Tibial nerve (tissue), 4 donors: ENCODE measurements at regions not wholly inside any gene's neighbourhood (a gene's known extent, or its start where the extent isn't known, plus 50 kb on each side); places are given as distances from the start of the nearest gene placed in this dataset.

Source experiments
- DNase-seq, 2 donors: peaks; one replicate each; pipeline ENCODE4 v3.0.0-alpha.2; 2019; ENCODE audit warnings: low spot score in 2 of 2
- H3K27ac ChIP-seq, 4 donors: fragments of 200-600 bp; sonication (generic) in 3 of 4; one replicate each; pipeline ENCODE4 v1.5.1; 2017 to 2019; ENCODE audit warnings: mild to moderate bottlenecking in 1 of 4
- H3K27me3 ChIP-seq, 2 donors: fragments of 200-600 bp; sonication (generic) in 1 of 2; one replicate each; pipeline versions ENCODE4 v1.5.1 to v1.6.0; 2017 to 2019
- H3K36me3 ChIP-seq, 3 donors: fragments of 200-600 bp; sonication (generic); one replicate each; pipeline ENCODE4 v1.5.1; 2018 to 2019
- H3K4me1 ChIP-seq, 4 donors: fragments of 200-600 bp; sonication (generic) in 3 of 4; one replicate each; pipeline ENCODE4 v1.5.1; 2017 to 2019
- H3K4me3 ChIP-seq, 4 donors: fragments of 200-600 bp; sonication (generic) in 3 of 4; one replicate each; pipeline ENCODE4 v1.5.1; 2017 to 2019; ENCODE audit warnings: mild to moderate bottlenecking in 1 of 4, moderate library complexity in 1 of 4
- H3K9me3 ChIP-seq, 4 donors: fragments of 200-600 bp; sonication (generic) in 3 of 4; one replicate each; pipeline ENCODE4 v1.5.1; 2017 to 2019
- EP300 ChIP-seq, 2 donors: sonication (generic); formaldehyde crosslinking; IDR thresholded peaks; one replicate each; pipeline ENCODE4 v1.6.1; 2017; ENCODE audit warnings: antibody characterized with exemption in 2 of 2, mild to moderate bottlenecking in 1 of 2
- POLR2A ChIP-seq, 2 donors: fragments of 450-650 bp; IDR thresholded peaks; one replicate each; pipeline ENCODE4 v1.6.1; 2017; ENCODE audit warnings: antibody characterized with exemption in 2 of 2, mild to moderate bottlenecking in 2 of 2, moderate library complexity in 2 of 2
- WGBS, 2 donors: methylation state at CpG; one replicate each; pipeline ENCODE4 v1.1.5; 2018; 5-methylcytosine and 5-hydroxymethylcytosine counted together
- TF ChIP-seq, protein P1 (sequence below), 5 experiments: fragments of 200-600 bp in 3 of 5; fragments of 450-650 bp in 2 of 5; sonication (generic) in 3 of 5; IDR thresholded peaks; one replicate each; pipeline ENCODE4 v1.5.1; 2016 to 2019; ENCODE audit warnings: antibody characterized with exemption in 5 of 5, mild to moderate bottlenecking in 3 of 5, moderate library complexity in 2 of 5

DNA sequence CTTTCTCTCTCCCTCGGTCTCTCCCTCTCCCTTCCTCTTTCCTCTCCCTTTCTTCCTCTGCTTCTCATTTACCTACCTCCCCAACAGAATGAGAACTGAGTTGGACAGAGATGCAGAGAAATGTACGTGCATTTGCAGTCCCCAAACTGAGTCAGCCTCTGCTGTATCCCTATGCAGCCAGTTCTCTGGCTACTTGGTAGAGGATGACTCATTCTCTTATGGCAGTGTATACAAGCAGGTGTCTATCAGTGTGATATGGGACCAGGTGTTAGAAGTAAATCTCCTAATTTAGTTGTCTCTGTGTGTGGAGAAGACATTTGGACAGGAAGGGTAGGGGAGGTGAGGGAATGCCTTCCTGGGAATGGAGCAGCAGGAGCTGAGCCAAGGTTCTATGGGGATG, 470.8 kb downstream of the CD109 start:
- no peaks in the 10 kb centered on the region for H3K36me3 ChIP-seq
- TF ChIP-seq, protein P1, sequence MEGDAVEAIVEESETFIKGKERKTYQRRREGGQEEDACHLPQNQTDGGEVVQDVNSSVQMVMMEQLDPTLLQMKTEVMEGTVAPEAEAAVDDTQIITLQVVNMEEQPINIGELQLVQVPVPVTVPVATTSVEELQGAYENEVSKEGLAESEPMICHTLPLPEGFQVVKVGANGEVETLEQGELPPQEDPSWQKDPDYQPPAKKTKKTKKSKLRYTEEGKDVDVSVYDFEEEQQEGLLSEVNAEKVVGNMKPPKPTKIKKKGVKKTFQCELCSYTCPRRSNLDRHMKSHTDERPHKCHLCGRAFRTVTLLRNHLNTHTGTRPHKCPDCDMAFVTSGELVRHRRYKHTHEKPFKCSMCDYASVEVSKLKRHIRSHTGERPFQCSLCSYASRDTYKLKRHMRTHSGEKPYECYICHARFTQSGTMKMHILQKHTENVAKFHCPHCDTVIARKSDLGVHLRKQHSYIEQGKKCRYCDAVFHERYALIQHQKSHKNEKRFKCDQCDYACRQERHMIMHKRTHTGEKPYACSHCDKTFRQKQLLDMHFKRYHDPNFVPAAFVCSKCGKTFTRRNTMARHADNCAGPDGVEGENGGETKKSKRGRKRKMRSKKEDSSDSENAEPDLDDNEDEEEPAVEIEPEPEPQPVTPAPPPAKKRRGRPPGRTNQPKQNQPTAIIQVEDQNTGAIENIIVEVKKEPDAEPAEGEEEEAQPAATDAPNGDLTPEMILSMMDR (IDR thresholded peaks at IDR 0.05): no peak
- no peak for TF ChIP-seq POLR2A (IDR thresholded peaks at IDR 0.05)
- no peak for TF ChIP-seq EP300 (IDR thresholded peaks at IDR 0.05)
- WGBS, 2 donors: 44 to 58% methylated on average over 2 of the region's 2 CpGs
- no peaks in the 10 kb centered on the region for H3K9me3 ChIP-seq
- H3K4me3 ChIP-seq: no peak overlapping the region
- peaks cover 0 to 11% (median 0%) of the 10 kb centered on the region in 4 donors for H3K4me1 ChIP-seq
- H3K27me3 ChIP-seq: no peaks in the 10 kb centered on the region
- H3K27ac ChIP-seq: no peak overlapping the region
- DNase-seq: no peak

DNA sequence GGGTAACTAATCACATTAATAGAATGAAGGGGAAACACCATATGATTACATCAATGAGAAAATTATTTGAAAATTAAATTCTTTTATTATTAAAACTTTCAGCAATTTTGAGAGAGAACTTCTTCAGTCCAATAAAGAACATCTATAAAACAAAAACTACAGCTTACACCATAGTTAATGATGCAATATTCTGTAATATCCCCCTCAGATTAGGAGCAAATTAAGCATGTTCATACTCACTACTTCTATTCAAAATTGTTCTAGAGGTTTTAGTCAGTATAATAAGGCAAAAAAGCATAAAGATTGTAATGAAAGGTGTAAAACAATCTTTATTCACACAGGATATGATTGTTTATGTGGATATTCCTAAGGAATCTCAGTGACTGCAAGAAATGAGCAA, 465.4 kb downstream of the CD109 start:
- peaks cover 0 to 2% (median 0%) of the 10 kb centered on the region in 4 donors for H3K9me3 ChIP-seq
- no peak overlapping the region for H3K27ac ChIP-seq
- no peak overlapping the region for H3K4me3 ChIP-seq
- no peak for DNase-seq
- no peak for TF ChIP-seq EP300 (IDR thresholded peaks at IDR 0.05)
- TF ChIP-seq, protein P1 (IDR thresholded peaks at IDR 0.05): no peak
- no peak for TF ChIP-seq POLR2A (IDR thresholded peaks at IDR 0.05)
- no peaks in the 10 kb centered on the region for H3K27me3 ChIP-seq
- no peaks in the 10 kb centered on the region for H3K4me1 ChIP-seq
- no peaks in the 10 kb centered on the region for H3K36me3 ChIP-seq

DNA sequence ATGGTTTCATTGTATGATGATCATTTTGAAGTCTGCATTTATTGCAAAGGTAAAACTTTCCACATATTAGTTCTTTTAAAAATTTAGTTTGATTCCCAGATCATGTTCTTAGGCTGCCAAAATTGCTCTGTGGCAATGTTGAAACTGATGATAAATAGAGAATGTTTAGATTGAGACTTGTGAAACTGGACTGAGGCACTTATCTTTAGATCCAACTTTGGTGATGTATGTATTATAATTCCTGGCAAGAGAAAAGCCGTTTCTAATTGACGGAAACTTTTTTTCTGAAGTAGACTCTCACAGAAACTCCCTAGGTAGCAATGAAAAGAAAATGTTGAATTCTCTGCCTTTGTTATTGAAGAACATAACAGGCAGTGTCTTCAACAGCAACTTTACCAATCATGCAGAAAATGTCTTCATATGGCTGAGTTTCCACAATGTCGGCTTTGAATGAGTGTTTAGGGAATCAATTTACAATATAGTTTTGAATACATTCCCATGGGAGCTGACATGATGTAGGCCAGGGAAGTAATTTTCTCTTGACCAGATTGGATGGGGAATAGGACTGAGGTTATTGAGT, 456.2 kb downstream of the CD109 start:
- Histone ChIP-seq H3K27me3 (no peaks in the 10 kb centered on the region), H3K9me3 (no peaks in the 10 kb centered on the region), H3K4me1 (no peaks in the 10 kb centered on the region), H3K4me3 (no peak overlapping the region), H3K36me3 (no peaks in the 10 kb centered on the region), H3K27ac (no peak overlapping the region)
- 51 to 61% methylated on average over 3 of the region's 3 CpGs for WGBS, 2 donors
- no peak for DNase-seq
- TF ChIP-seq, protein P1 (IDR thresholded peaks at IDR 0.05): no peak
- TF ChIP-seq POLR2A (IDR thresholded peaks at IDR 0.05) (no peak), EP300 (IDR thresholded peaks at IDR 0.05) (no peak)

DNA sequence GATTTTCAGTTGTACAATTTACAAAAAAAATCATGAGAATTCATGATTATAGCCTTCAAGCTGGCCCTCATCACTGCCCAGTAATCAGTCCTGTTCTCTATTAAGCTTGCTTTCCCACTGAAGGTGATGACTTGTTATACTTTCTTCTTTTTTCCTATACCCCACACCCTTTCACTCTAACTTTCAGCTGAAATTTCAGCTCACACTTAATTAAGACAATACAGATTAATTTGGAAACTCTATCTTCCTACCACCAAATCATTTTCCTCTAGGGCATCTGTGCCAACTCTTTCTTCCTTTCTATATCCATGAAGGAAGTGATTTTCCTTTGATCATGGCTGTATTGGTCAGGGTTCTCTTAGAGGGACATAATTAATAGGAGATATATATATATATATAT, 449.9 kb downstream of the CD109 start:
- H3K4me1 ChIP-seq: no peaks in the 10 kb centered on the region
- no peaks in the 10 kb centered on the region for H3K9me3 ChIP-seq
- H3K27me3 ChIP-seq: no peaks in the 10 kb centered on the region
- no peaks in the 10 kb centered on the region for H3K36me3 ChIP-seq
- no peak for DNase-seq
- no peak overlapping the region for H3K4me3 ChIP-seq
- H3K27ac ChIP-seq: no peak overlapping the region
- no peak for TF ChIP-seq POLR2A (IDR thresholded peaks at IDR 0.05)
- TF ChIP-seq EP300 (IDR thresholded peaks at IDR 0.05): no peak
- TF ChIP-seq, protein P1 (IDR thresholded peaks at IDR 0.05): no peak

DNA sequence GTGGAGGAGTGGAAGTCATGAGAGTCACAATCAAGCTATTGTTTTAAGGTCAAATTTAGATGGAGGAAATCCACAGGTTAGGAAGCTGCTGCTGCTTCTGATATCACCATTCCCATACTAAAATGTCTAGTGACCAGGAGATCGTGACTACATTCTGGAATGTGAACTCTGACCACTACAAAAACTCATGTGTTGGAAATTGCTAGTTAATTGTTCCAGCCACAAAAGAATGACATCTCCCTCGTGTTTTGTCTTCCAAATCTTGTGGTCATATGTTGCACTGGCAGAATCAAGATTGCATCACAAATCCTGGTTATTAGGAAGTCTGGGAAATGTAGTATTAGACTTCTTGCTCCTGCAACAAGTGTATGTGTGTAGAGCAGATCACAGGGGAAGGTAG, 441.9 kb downstream of the CD109 start:
- 0 to 11% methylated on average over 2 of the region's 2 CpGs for WGBS, 2 donors
- Histone ChIP-seq H3K4me3 (no peak overlapping the region), H3K27ac (no peak overlapping the region), H3K9me3 (peaks cover 0 to 5% (median 0%) of the 10 kb centered on the region in 4 donors), H3K4me1 (no peaks in the 10 kb centered on the region), H3K36me3 (no peaks in the 10 kb centered on the region), H3K27me3 (no peaks in the 10 kb centered on the region)
- no peak for TF ChIP-seq POLR2A (IDR thresholded peaks at IDR 0.05)
- TF ChIP-seq EP300 (IDR thresholded peaks at IDR 0.05): no peak
- TF ChIP-seq, protein P1 (IDR thresholded peaks at IDR 0.05): no peak
- DNase-seq: no peak
